Lower leg skin (tissue), 4 donors: ENCODE measurements at regions not wholly inside any gene's neighbourhood (a gene's known extent, or its start where the extent isn't known, plus 50 kb on each side); places are given as distances from the start of the nearest gene placed in this dataset.
"Not testable (repeated sequence)": the region's sequence is repeated elsewhere in the genome, so short reads cannot be mapped to it uniquely, and the experiment has no call there.

Experiments used
- DNase-seq, 2 donors: peaks; one replicate each; pipeline ENCODE4 v3.0.0-alpha.2; 2019; ENCODE audit warnings: low spot score in 2 of 2
- H3K4me3 ChIP-seq: fragments of 200-600 bp; sonication (generic); 2 replicates; pipeline ENCODE4 v1.5.1; 2017; ENCODE audit warnings: mild to moderate bottlenecking, low read depth; ENCODE audit not compliant: poor library complexity, severe bottlenecking
- POLR2A ChIP-seq, 2 donors: fragments of 450-650 bp; IDR thresholded peaks; one replicate each; pipeline ENCODE4 v1.6.1; 2016 to 2017; ENCODE audit warnings: antibody characterized with exemption in 2 of 2, mild to moderate bottlenecking in 1 of 2, moderate library complexity in 1 of 2
- WGBS, 2 donors: methylation state at CpG; one replicate each; pipeline ENCODE4 v1.1.5; 2018; 5-methylcytosine and 5-hydroxymethylcytosine counted together
- intact Hi-C: fragments of 100-400 bp; cut with DNase I; formaldehyde crosslinking; loops from one replicate; pipeline ENCODE4 v1.15.0; 2023; ENCODE audit warnings: low total_unique reads
- TF ChIP-seq, protein P1 (sequence below), 3 donors: fragments of 450-650 bp; IDR thresholded peaks; one replicate each; pipeline ENCODE4 v1.5.1; 2016; ENCODE audit warnings: antibody characterized with exemption in 3 of 3, mild to moderate bottlenecking in 3 of 3, moderate library complexity in 2 of 3

DNA sequence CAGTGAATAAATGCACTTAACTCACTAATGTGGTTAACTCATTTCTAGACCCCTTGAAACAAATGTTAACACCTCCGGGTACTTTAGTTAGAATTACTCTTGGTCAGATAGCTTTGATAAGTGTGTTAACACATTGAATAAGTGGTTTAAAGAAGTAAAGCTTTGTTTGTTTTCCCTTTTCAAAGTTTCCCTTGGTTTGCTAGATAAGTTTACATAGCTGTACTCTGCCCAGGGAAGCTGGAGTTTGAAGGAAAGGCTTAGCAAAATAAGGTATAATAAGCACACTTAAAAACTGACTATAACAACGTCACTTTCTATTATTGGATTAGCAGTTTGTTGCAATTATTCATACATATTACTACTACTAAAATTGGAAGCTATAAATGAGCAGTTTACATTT is 1233.9 kb upstream of the ADGRL2 start:
- TF ChIP-seq POLR2A (IDR thresholded peaks at IDR 0.05): no peak
- TF ChIP-seq, protein P1, sequence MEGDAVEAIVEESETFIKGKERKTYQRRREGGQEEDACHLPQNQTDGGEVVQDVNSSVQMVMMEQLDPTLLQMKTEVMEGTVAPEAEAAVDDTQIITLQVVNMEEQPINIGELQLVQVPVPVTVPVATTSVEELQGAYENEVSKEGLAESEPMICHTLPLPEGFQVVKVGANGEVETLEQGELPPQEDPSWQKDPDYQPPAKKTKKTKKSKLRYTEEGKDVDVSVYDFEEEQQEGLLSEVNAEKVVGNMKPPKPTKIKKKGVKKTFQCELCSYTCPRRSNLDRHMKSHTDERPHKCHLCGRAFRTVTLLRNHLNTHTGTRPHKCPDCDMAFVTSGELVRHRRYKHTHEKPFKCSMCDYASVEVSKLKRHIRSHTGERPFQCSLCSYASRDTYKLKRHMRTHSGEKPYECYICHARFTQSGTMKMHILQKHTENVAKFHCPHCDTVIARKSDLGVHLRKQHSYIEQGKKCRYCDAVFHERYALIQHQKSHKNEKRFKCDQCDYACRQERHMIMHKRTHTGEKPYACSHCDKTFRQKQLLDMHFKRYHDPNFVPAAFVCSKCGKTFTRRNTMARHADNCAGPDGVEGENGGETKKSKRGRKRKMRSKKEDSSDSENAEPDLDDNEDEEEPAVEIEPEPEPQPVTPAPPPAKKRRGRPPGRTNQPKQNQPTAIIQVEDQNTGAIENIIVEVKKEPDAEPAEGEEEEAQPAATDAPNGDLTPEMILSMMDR (IDR thresholded peaks at IDR 0.05): no peak
- no peak for DNase-seq
- 31 to 35% methylated on average over 2 of the region's 2 CpGs for WGBS, 2 donors
- intact Hi-C loops: no loop called here
- H3K4me3 ChIP-seq: no peak overlapping the region

DNA sequence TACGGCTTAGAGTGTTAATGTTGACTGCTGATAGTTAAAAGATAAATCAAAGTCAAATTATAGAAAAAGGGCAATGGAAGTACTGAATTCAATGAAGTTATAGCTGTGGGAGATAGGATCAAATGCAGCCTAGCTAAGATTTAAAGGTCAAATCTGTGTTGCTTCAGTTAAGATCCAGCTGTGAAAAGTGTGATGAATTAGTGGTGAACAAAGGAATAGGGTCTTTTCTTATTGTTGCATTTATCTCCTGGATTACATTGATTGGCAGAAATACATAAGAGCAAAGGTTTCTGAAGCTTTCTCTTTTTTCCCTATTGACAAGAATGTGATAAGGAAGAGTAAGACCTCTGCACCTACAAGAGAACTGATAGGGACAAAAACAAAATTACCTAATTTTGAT is 1234.6 kb upstream of the ADGRL2 start:
- intact Hi-C loops: no loop called here
- no peak for TF ChIP-seq POLR2A (IDR thresholded peaks at IDR 0.05)
- TF ChIP-seq, protein P1 (IDR thresholded peaks at IDR 0.05): no peak
- H3K4me3 ChIP-seq: no peak overlapping the region
- DNase-seq: no peak
- WGBS, 2 donors: 98 to 100% methylated on average over 1 of the region's 1 CpG

DNA sequence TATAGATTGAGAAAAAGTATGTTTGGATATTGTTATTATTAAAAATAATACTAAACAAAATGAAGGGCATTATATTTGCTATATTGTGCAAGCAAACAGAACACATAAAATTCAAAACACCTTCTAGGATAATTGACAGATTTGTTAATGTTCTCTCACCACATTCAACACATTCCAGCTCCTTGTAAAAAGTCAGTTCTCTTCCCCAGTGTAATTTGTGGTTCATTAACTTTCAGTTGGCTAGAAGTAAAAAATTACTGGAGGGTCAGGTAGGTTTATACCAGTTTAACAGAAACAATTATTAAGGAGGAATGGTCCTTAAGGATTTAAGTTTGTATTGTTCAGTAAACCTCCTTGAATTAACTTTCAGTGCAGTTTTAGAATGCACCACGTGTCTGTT is 1235.3 kb upstream of the ADGRL2 start:
- H3K4me3 ChIP-seq: no peak overlapping the region
- intact Hi-C loops: no loop called here
- TF ChIP-seq, protein P1 (IDR thresholded peaks at IDR 0.05): no peak
- no peak for TF ChIP-seq POLR2A (IDR thresholded peaks at IDR 0.05)
- no peak for DNase-seq
- 57 to 67% methylated on average over 1 of the region's 1 CpG for WGBS, 2 donors

DNA sequence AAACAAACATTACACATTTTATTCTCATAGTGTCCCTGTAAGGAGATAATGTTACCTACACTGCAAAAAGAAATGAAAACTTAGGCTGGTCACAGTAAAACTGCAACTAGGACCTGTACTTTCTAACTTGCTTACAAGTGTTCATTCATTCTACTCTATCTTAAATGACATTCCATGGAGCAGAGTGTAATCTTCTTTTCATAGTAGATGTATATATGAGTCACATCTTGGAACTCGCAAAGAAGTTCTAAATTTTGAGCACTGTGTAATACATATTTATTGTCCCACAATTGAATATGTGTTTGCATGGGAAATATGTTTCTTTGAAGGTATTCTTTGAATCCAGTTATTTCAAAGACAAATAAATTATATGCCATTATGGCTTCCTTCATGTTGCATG is 1258.5 kb upstream of the ADGRL2 start:
- no peak for DNase-seq
- intact Hi-C loops: no loop called here
- TF ChIP-seq POLR2A (IDR thresholded peaks at IDR 0.05): no peak
- TF ChIP-seq, protein P1 (IDR thresholded peaks at IDR 0.05): no peak
- 37 to 51% methylated on average over 1 of the region's 1 CpG for WGBS, 2 donors
- H3K4me3 ChIP-seq: no peak overlapping the region

DNA sequence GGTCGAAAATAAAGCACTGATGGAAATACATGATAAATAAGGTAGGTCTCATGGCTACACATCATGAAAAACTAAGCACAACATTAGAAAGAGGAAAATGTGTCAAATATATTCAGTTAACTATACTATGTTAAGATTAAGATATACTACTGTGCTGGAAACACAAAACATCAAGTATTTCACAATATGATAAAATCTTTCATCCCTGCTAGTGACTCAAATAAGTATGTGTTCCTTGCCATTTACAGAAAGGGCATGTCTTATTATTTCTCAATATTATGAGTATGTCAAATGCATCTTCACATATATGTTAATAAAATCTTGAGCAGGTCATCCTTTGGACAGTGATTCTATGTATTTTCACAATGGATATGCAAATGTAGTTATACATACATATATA is 1260.1 kb upstream of the ADGRL2 start:
- no peak overlapping the region for H3K4me3 ChIP-seq
- no peak for DNase-seq
- intact Hi-C loops: no loop called here
- TF ChIP-seq, protein P1 (IDR thresholded peaks at IDR 0.05): no peak
- no peak for TF ChIP-seq POLR2A (IDR thresholded peaks at IDR 0.05)
- WGBS, 2 donors: 51 to 65% methylated on average over 1 of the region's 1 CpG

DNA sequence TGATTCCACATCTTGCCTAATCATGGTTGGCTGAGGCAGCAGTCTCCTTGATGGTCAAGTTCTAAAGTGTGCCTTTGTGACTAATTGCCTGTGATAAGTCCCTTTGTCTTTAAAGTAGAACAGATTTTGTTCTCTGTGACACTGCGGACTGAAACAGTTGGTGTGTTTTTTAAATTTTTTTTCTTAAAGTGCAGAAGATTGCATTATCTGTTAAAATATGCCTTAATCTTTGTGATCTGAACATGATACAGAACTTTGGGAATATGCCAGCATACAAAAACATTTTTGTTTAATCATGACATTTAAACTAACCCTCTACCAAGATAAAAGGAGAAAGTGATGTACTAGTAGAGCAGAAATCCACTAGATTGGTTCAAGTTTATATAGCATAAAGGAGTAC is 1260.6 kb upstream of the ADGRL2 start:
- H3K4me3 ChIP-seq: no peak overlapping the region
- 65 to 76% methylated on average over 1 of the region's 1 CpG for WGBS, 2 donors
- TF ChIP-seq, protein P1 (IDR thresholded peaks at IDR 0.05): no peak
- TF ChIP-seq POLR2A (IDR thresholded peaks at IDR 0.05): no peak
- DNase-seq: no peak
- intact Hi-C loops: no loop called here

DNA sequence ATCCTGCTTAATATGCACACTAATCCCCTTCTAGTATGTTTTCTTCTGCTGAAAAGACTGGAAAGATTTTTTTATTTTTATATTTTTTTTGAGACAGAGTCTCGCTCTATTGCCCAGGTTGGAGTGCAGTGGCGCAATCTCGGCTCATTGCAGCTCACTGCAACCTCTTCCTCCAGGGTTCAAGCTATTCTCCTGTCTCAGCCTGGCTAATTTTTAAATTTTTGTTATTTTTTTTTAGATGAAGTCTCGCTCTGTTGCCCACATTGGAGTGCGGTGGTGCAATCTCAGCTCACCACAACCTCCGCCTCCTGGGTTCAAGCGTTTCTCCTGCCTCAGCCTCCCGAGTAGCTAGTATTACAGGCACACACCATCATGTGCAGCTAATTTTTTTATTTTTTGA is 1261.4 kb upstream of the ADGRL2 start:
- WGBS, 2 donors: 94 to 98% methylated on average over 8 of the region's 8 CpGs
- H3K4me3 ChIP-seq, intact Hi-C loops, DNase-seq: not testable (repeated sequence)
